PC-9 (cell line): ENCODE measurements at regions not wholly inside any gene's neighbourhood (a gene's known extent, or its start where the extent isn't known, plus 50 kb on each side); places are given as distances from the start of the nearest gene placed in this dataset.

ENCODE experiments used
- BruUV-seq: library from RNA; stranded (reverse); fragments of 400-500 nt; replicated peaks from 2 replicates; lab custom pipeline; 2021; lab: Mats Ljungman, UMichigan
- CTCF ChIA-PET: fragments of 300-600 bp; sonication (Branson Sonifier 250); formaldehyde crosslinking; loops from one replicate; lab custom pipeline; 2022; ENCODE audit warnings: antibody characterized with exemption; lab: Charles Lee
- POLR2A ChIA-PET: fragments of 300-600 bp; sonication (Branson Sonifier 250); formaldehyde crosslinking; loops from one replicate; lab custom pipeline; 2022; ENCODE audit warnings: antibody characterized with exemption; ENCODE audit not compliant: unreplicated experiment; lab: Charles Lee
- DNase-seq, 2 experiments: peaks; one replicate each; pipeline versions ENCODE4 v3.0.0 to v3.0.0-alpha.2; 2015 to 2022; ENCODE audit warnings: mixed read lengths in 1 of 2
- H2AFZ ChIP-seq: fragments of 200-600 bp; sonication (generic); 2 replicates; pipeline ENCODE4 v1.8.1; 2017; ENCODE audit warnings: antibody characterized with exemption
- H3F3A ChIP-seq: fragments of 200-600 bp; sonication (generic); 2 replicates; pipeline ENCODE4 v1.8.1; 2017; ENCODE audit warnings: antibody characterized with exemption, mild to moderate bottlenecking, low read depth; ENCODE audit not compliant: insufficient read depth
- H3K27ac ChIP-seq: fragments of 200-600 bp; sonication (generic); 2 replicates; pipeline ENCODE4 v1.6.1; 2016; ENCODE audit warnings: mixed run types
- H3K27me3 ChIP-seq: fragments of 200-600 bp; sonication (generic); 2 replicates; pipeline ENCODE4 v1.6.1; 2016; ENCODE audit warnings: low read depth, mixed run types; ENCODE audit not compliant: insufficient read depth
- H3K36me3 ChIP-seq: fragments of 200-600 bp; sonication (generic); 2 replicates; pipeline ENCODE4 v1.6.1; 2016; ENCODE audit warnings: low read depth, mixed run types
- H3K4me1 ChIP-seq: fragments of 200-600 bp; sonication (generic); replicated peaks from 2 replicates; pipeline ENCODE4 v1.6.1; 2016; ENCODE audit warnings: mixed run types; ENCODE audit not compliant: insufficient read depth
- H3K4me2 ChIP-seq: fragments of 200-600 bp; sonication (generic); 2 replicates; pipeline ENCODE4 v1.6.1; 2017; ENCODE audit warnings: mixed run types
- H3K4me3 ChIP-seq: fragments of 200-600 bp; sonication (generic); 2 replicates; pipeline ENCODE4 v1.6.1; 2016; ENCODE audit warnings: mixed run types
- H3K79me2 ChIP-seq: fragments of 200-600 bp; sonication (generic); 2 replicates; pipeline ENCODE4 v1.6.1; 2017; ENCODE audit warnings: low read depth, mixed run types
- H3K9me2 ChIP-seq: fragments of 200-600 bp; sonication (generic); 2 replicates; pipeline ENCODE4 v1.8.1; 2017; ENCODE audit warnings: mild to moderate bottlenecking; ENCODE audit not compliant: insufficient read depth
- H3K9me3 ChIP-seq: fragments of 200-600 bp; sonication (generic); 2 replicates; pipeline ENCODE4 v1.8.1; 2016; ENCODE audit warnings: low read depth; ENCODE audit not compliant: insufficient read depth
- H4K20me1 ChIP-seq: fragments of 200-600 bp; sonication (generic); 2 replicates; pipeline ENCODE4 v1.8.1; 2017; ENCODE audit not compliant: insufficient read depth
- EZH2 ChIP-seq: fragments of 200-600 bp; sonication (generic); IDR thresholded peaks from 2 replicates; pipeline ENCODE4 v1.8.0; 2017; ENCODE audit warnings: antibody characterized with exemption, low read depth
- intact Hi-C: fragments of 100-400 bp; cut with micrococcal nuclease; formaldehyde crosslinking; loops from one replicate; pipeline ENCODE4 v1.10.0; 2022; ENCODE audit not compliant: unreplicated experiment
- TF ChIP-seq, protein P1 (sequence below): fragments of 200-600 bp; sonication (generic); conservative IDR thresholded peaks from 2 replicates; pipeline ENCODE4 v1.6.1; 2017; ENCODE audit warnings: mixed run types, antibody characterized with exemption, mild to moderate bottlenecking, moderate library complexity

DNA sequence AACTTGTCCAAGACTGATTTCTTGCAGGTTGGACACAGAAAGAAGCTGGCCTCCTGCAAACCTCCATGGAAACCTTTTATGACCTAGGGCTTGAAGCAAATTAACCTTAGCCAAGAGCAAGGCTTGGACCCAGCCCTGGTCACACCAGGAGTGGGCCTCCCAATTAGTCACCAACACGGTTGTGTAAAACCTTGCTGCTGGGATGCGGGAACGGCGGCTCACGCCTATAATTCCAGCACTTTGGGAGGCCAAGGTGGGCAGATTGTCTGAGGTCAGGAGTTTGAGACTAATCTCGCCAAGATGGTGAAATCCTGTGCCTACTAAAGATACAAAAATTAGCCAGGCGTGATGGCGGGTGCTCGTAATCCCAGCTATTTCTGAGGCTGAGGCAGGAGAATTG lies 419.9 kb downstream of the AASDHPPT start:
- Histone ChIP-seq H3K36me3 (no peaks in the 10 kb centered on the region), H2AFZ (no peak overlapping the region), H3K79me2 (no peaks in the 10 kb centered on the region), H3K9me3 (peaks cover 10% of the 10 kb centered on the region), H3F3A (no peaks in the 10 kb centered on the region), H3K9me2 (no peaks in the 10 kb centered on the region; the same call in 1 of the 2 replicates), H3K27ac (no peak overlapping the region), H3K4me1 (no peaks in the 10 kb centered on the region), H3K4me3 (no peak overlapping the region), H3K4me2 (no peak overlapping the region), H3K27me3 (no peaks in the 10 kb centered on the region), H4K20me1 (no peaks in the 10 kb centered on the region)
- no peak for DNase-seq
- CTCF ChIA-PET: no interaction called here
- TF ChIP-seq EZH2: no peak
- TF ChIP-seq, protein P1, sequence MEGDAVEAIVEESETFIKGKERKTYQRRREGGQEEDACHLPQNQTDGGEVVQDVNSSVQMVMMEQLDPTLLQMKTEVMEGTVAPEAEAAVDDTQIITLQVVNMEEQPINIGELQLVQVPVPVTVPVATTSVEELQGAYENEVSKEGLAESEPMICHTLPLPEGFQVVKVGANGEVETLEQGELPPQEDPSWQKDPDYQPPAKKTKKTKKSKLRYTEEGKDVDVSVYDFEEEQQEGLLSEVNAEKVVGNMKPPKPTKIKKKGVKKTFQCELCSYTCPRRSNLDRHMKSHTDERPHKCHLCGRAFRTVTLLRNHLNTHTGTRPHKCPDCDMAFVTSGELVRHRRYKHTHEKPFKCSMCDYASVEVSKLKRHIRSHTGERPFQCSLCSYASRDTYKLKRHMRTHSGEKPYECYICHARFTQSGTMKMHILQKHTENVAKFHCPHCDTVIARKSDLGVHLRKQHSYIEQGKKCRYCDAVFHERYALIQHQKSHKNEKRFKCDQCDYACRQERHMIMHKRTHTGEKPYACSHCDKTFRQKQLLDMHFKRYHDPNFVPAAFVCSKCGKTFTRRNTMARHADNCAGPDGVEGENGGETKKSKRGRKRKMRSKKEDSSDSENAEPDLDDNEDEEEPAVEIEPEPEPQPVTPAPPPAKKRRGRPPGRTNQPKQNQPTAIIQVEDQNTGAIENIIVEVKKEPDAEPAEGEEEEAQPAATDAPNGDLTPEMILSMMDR: no peak
- POLR2A ChIA-PET: no interaction called here
- no TSS peak for BruUV-seq
- intact Hi-C loops: no loop called here

DNA sequence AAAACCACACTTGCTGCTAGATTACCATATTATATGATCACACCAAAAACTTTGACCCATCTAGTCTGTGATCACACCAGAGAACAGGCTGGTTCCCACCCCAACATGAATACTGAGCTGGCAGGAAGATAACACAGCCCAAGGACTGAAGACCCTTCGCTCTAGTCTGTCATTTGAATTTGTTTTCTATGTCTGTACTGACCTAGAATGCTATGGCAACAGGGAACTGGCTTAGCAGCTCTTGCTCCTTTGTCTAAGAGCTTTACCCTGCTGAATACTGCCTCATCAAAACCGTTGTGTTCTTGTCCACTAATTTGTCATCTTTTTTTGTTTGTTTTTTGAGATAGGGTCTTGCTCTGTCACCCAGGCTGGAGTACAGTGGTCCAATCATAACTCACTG lies 420.4 kb downstream of the AASDHPPT start:
- Histone ChIP-seq H3K9me2 (no peaks in the 10 kb centered on the region; the same call in 1 of the 2 replicates), H3K27ac (no peak overlapping the region), H4K20me1 (no peaks in the 10 kb centered on the region), H3K79me2 (no peaks in the 10 kb centered on the region), H3F3A (no peaks in the 10 kb centered on the region), H2AFZ (no peak overlapping the region), H3K9me3 (peaks cover 10% of the 10 kb centered on the region), H3K27me3 (no peaks in the 10 kb centered on the region), H3K4me1 (no peaks in the 10 kb centered on the region), H3K36me3 (no peaks in the 10 kb centered on the region), H3K4me2 (no peak overlapping the region), H3K4me3 (no peak overlapping the region)
- no peak for DNase-seq
- BruUV-seq: no TSS peak
- TF ChIP-seq, protein P1: no peak
- TF ChIP-seq EZH2: no peak
- intact Hi-C loops: no loop called here
- POLR2A ChIA-PET: no interaction called here
- CTCF ChIA-PET: no interaction called here

DNA sequence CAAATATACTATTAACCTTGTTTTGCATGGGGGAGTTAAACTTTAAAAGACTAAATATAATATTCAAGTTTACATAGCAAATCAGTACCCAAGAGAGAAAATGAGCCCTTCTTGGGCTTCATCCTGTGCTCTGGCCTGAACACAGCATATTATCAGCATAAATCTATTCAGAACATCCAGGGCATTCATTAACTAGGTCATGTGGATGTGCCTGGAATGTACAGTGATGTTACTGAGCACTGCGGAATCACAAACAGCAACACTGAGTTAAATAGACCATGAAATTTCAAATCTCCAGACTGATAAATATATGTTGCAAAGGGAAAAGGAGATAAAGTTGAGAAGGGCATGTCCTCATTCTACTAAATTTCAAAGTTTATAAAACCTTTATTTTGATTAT lies 426.4 kb downstream of the AASDHPPT start:
- Histone ChIP-seq H4K20me1 (no peaks in the 10 kb centered on the region), H3K9me2 (no peaks in the 10 kb centered on the region), H3K4me2 (no peak overlapping the region), H3K4me3 (no peak overlapping the region), H3F3A (no peaks in the 10 kb centered on the region), H3K27me3 (no peaks in the 10 kb centered on the region), H3K27ac (no peak overlapping the region), H2AFZ (no peak overlapping the region), H3K79me2 (no peaks in the 10 kb centered on the region), H3K4me1 (no peaks in the 10 kb centered on the region), H3K36me3 (no peaks in the 10 kb centered on the region), H3K9me3 (no peaks in the 10 kb centered on the region)
- CTCF ChIA-PET: no interaction called here
- no TSS peak for BruUV-seq
- POLR2A ChIA-PET: no interaction called here
- TF ChIP-seq, protein P1: no peak
- intact Hi-C loops: no loop called here
- DNase-seq: no peak
